ENCODE measurements at regions not wholly inside any gene's neighbourhood (a gene's known extent, or its start where the extent isn't known, plus 50 kb on each side); places are given as distances from the start of the nearest gene placed in this dataset.

GRCh38 chr1:165999826-166000225, 167.0 kb downstream of the FAM78B start:
- Histone ChIP-seq H4K20me1 (ENCODE audit: insufficient read depth, low read length) (no peaks in the 10 kb centered on the region), H3K9me2 (ENCODE audit: low read depth, low read length) (no peaks in the 10 kb centered on the region), H3K9me3 (ENCODE audit: low read length) (no peaks in the 10 kb centered on the region), H3K9ac (ENCODE audit: low read length) (no peak overlapping the region), H3K4me3 (ENCODE audit: low read depth, low read length, poor library complexity, severe bottlenecking) (no peak overlapping the region), H3K4me2 (ENCODE audit: low read length) (no peak overlapping the region), H3K27me3 (ENCODE audit: insufficient read depth, low read length) (no peaks in the 10 kb centered on the region), H3K36me3 (ENCODE audit: insufficient read depth, low read length) (no peaks in the 10 kb centered on the region), H3K4me1 (ENCODE audit: insufficient read depth, low read length, severe bottlenecking) (no peaks in the 10 kb centered on the region), H3F3A (ENCODE audit: insufficient read depth, low read length) (no peaks in the 10 kb centered on the region), H2AFZ (ENCODE audit: low read length) (no peak overlapping the region), H3K79me2 (ENCODE audit: insufficient read depth, low read length) (no peaks in the 10 kb centered on the region), H3K27ac (ENCODE audit: low read depth, low read length, poor library complexity, severe bottlenecking) (no peak overlapping the region)
- TF ChIP-seq CTCF (IDR thresholded peaks at IDR 0.05; ENCODE audit: low read length) (no peak), EZH2 (IDR thresholded peaks at IDR 0.05; ENCODE audit: borderline replicate concordance, low read length) (no peak)

GRCh38 chr1:166007176-166007575, 159.6 kb downstream of the FAM78B start:
- Histone ChIP-seq H4K20me1 (ENCODE audit: insufficient read depth, low read length) (no peaks in the 10 kb centered on the region), H3K4me2 (ENCODE audit: low read length) (no peak overlapping the region), H3K4me3 (ENCODE audit: low read depth, low read length, poor library complexity, severe bottlenecking) (no peak overlapping the region), H3K9ac (ENCODE audit: low read length) (no peak overlapping the region), H3K27ac (ENCODE audit: low read depth, low read length, poor library complexity, severe bottlenecking) (no peak overlapping the region), H3K79me2 (ENCODE audit: insufficient read depth, low read length) (no peaks in the 10 kb centered on the region), H3K27me3 (ENCODE audit: insufficient read depth, low read length) (no peaks in the 10 kb centered on the region), H3K9me2 (ENCODE audit: low read depth, low read length) (no peaks in the 10 kb centered on the region), H3K36me3 (ENCODE audit: insufficient read depth, low read length) (no peaks in the 10 kb centered on the region), H3K4me1 (ENCODE audit: insufficient read depth, low read length, severe bottlenecking) (no peaks in the 10 kb centered on the region), H3F3A (ENCODE audit: insufficient read depth, low read length) (no peaks in the 10 kb centered on the region), H2AFZ (ENCODE audit: low read length) (no peak overlapping the region), H3K9me3 (ENCODE audit: low read length) (no peaks in the 10 kb centered on the region)
- no peak for TF ChIP-seq CTCF (IDR thresholded peaks at IDR 0.05; ENCODE audit: low read length)
- TF ChIP-seq EZH2 (IDR thresholded peaks at IDR 0.05; ENCODE audit: borderline replicate concordance, low read length), result no peak

- TF ChIP-seq EZH2 (IDR thresholded peaks at IDR 0.05; ENCODE audit: borderline replicate concordance, low read length) (no peak), CTCF (IDR thresholded peaks at IDR 0.05; ENCODE audit: low read length) (no peak)
- Histone ChIP-seq H3K79me2 (ENCODE audit: insufficient read depth, low read length) (no peaks in the 10 kb centered on the region), H3K4me2 (ENCODE audit: low read length) (no peak overlapping the region), H2AFZ (ENCODE audit: low read length) (no peak overlapping the region), H4K20me1 (ENCODE audit: insufficient read depth, low read length) (no peaks in the 10 kb centered on the region), H3K9me3 (ENCODE audit: low read length) (no peaks in the 10 kb centered on the region), H3K27me3 (ENCODE audit: insufficient read depth, low read length) (no peaks in the 10 kb centered on the region), H3K27ac (ENCODE audit: low read depth, low read length, poor library complexity, severe bottlenecking) (no peak overlapping the region), H3K4me3 (ENCODE audit: low read depth, low read length, poor library complexity, severe bottlenecking) (no peak overlapping the region), H3F3A (ENCODE audit: insufficient read depth, low read length) (no peaks in the 10 kb centered on the region), H3K9me2 (ENCODE audit: low read depth, low read length) (no peaks in the 10 kb centered on the region), H3K9ac (ENCODE audit: low read length) (no peak overlapping the region), H3K36me3 (ENCODE audit: insufficient read depth, low read length) (no peaks in the 10 kb centered on the region), H3K4me1 (ENCODE audit: insufficient read depth, low read length, severe bottlenecking) (no peaks in the 10 kb centered on the region)
Measured at GRCh38 chr1:166013232-166013631, 153.6 kb downstream of the FAM78B start.

All from OCI-LY1 (cell line).